B cell (primary cell): ENCODE measurements at regions not wholly inside any gene's neighbourhood (a gene's known extent, or its start where the extent isn't known, plus 50 kb on each side); places are given as distances from the start of the nearest gene placed in this dataset.

Experiments
- EZH2 ChIP-seq: IDR thresholded peaks from 2 replicates; pipeline ENCODE4 v1.6.1; 2012; ENCODE audit warnings: borderline replicate concordance, low read depth, mild to moderate bottlenecking, moderate library complexity, low read length; ENCODE audit not compliant: insufficient read depth, poor library complexity, severe bottlenecking
- TF ChIP-seq, protein P1 (sequence below): fragments of 200-600 bp; IDR thresholded peaks from one replicate; pipeline ENCODE4 v1.8.0; 2022; ENCODE audit warnings: antibody characterized with exemption, mild to moderate bottlenecking

- TF ChIP-seq, protein P1, sequence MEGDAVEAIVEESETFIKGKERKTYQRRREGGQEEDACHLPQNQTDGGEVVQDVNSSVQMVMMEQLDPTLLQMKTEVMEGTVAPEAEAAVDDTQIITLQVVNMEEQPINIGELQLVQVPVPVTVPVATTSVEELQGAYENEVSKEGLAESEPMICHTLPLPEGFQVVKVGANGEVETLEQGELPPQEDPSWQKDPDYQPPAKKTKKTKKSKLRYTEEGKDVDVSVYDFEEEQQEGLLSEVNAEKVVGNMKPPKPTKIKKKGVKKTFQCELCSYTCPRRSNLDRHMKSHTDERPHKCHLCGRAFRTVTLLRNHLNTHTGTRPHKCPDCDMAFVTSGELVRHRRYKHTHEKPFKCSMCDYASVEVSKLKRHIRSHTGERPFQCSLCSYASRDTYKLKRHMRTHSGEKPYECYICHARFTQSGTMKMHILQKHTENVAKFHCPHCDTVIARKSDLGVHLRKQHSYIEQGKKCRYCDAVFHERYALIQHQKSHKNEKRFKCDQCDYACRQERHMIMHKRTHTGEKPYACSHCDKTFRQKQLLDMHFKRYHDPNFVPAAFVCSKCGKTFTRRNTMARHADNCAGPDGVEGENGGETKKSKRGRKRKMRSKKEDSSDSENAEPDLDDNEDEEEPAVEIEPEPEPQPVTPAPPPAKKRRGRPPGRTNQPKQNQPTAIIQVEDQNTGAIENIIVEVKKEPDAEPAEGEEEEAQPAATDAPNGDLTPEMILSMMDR: no peak
- no peak for TF ChIP-seq EZH2
Observed at GRCh38 chr2:234339011-234339410, 157.9 kb downstream of the ARL4C start.
